IMR-90 (cell line): ENCODE measurements at regions not wholly inside any gene's neighbourhood (a gene's known extent, or its start where the extent isn't known, plus 50 kb on each side); places are given as distances from the start of the nearest gene placed in this dataset.
"Not testable (repeated sequence)": the region's sequence is repeated elsewhere in the genome, so short reads cannot be mapped to it uniquely, and the experiment has no call there.

Experiments used
- CEBPB ChIP-seq: IDR thresholded peaks from 2 replicates; pipeline ENCODE4 v1.6.1; 2012; ENCODE audit warnings: low read depth, low read length, improper control_type of control experiment
- CTCF ChIP-seq: conservative IDR thresholded peaks from 2 replicates; pipeline ENCODE4 v1.5.1; 2012; ENCODE audit warnings: mild to moderate bottlenecking, low read depth, low read length, improper control_type of control experiment
- MAFK ChIP-seq: IDR thresholded peaks from 2 replicates; pipeline ENCODE4 v1.6.1; 2012; ENCODE audit warnings: low read depth, low read length, improper control_type of control experiment
- RCOR1 ChIP-seq: IDR thresholded peaks from 2 replicates; pipeline ENCODE4 v1.6.1; 2012; ENCODE audit warnings: mild to moderate bottlenecking, low read length, improper control_type of control experiment; ENCODE audit not compliant: insufficient replicate concordance

- not testable (repeated sequence) for TF ChIP-seq CTCF, MAFK, RCOR1, CEBPB
These were observed 110.4 kb downstream of the YIPF5 start for GRCh38 chr5:144060091-144060490.
